WTC11 (cell line): ENCODE measurements at regions not wholly inside any gene's neighbourhood (a gene's known extent, or its start where the extent isn't known, plus 50 kb on each side); places are given as distances from the start of the nearest gene placed in this dataset.

Experiments
- JUN ChIP-seq: sonication (generic); formaldehyde crosslinking; IDR thresholded peaks from 2 replicates; pipeline ENCODE4 v1.8.0; 2023; ENCODE audit warnings: mild to moderate bottlenecking, missing genetic modification reagents
- NR1H2 ChIP-seq: sonication (generic); formaldehyde crosslinking; IDR thresholded peaks from 2 replicates; pipeline ENCODE4 v1.9.0; 2021; ENCODE audit warnings: mild to moderate bottlenecking, moderate library complexity, missing genetic modification reagents
- ZNF219 ChIP-seq: sonication (generic); formaldehyde crosslinking; IDR thresholded peaks from 2 replicates; pipeline ENCODE4 v1.8.0; 2023; ENCODE audit warnings: missing genetic modification reagents, mild to moderate bottlenecking, borderline replicate concordance
- TF ChIP-seq, protein P1 (sequence below): sonication (generic); formaldehyde crosslinking; IDR thresholded peaks from 2 replicates; pipeline ENCODE4 v1.8.0; 2022; ENCODE audit warnings: mild to moderate bottlenecking, missing genetic modification reagents
- TF ChIP-seq, protein P2 (sequence below): sonication (generic); formaldehyde crosslinking; IDR thresholded peaks from 2 replicates; pipeline ENCODE4 v1.8.0; 2023; ENCODE audit warnings: mild to moderate bottlenecking, missing genetic modification reagents
- TF ChIP-seq, protein P3 (sequence below): sonication (generic); formaldehyde crosslinking; IDR thresholded peaks from 2 replicates; pipeline ENCODE4 v1.8.1; 2023; ENCODE audit warnings: mild to moderate bottlenecking, missing genetic modification reagents, borderline replicate concordance
- TF ChIP-seq, protein P4 (sequence below): fragments of 250-450 bp; sonication (Bioruptor Pico); IDR thresholded peaks from 2 replicates; pipeline ENCODE4 v1.9.0; 2021; ENCODE audit warnings: mild to moderate bottlenecking
- TF ChIP-seq, protein P5 (sequence below): fragments of 250-450 bp; sonication (Bioruptor Pico); IDR thresholded peaks from 2 replicates; pipeline ENCODE4 v1.9.0; 2021; ENCODE audit warnings: mild to moderate bottlenecking
- TF ChIP-seq, protein P6 (sequence below): fragments of 250-450 bp; sonication (Bioruptor Pico); IDR thresholded peaks from 2 replicates; pipeline ENCODE4 v1.9.0; 2021; ENCODE audit warnings: mild to moderate bottlenecking, borderline replicate concordance
- TF ChIP-seq, protein P7 (sequence below): sonication (generic); formaldehyde crosslinking; IDR thresholded peaks from 2 replicates; pipeline ENCODE4 v1.8.0; 2022; ENCODE audit warnings: mild to moderate bottlenecking, missing genetic modification reagents

DNA sequence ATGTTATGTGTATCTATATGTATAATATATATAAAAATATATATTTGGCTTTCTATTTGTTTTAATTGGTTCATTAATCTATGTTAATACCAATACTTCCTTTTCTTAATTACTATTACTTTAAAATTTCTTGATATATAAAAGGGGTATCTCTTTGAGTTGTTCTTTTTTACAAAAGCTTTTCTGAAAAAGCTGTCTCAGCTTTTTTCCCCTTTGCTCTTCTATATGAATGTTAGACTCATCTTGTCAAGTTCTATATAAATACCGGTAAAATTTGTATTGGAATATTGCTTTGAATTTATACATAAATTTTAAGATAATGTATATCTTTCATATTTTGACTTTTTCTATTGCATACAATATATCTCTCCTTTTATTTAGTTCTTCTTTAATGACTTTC lies 139.8 kb upstream of the FOXG1 start (continued):
- TF ChIP-seq NR1H2 (CRISPR knock-in tag) (no peak), ZNF219 (CRISPR knock-in tag) (no peak), JUN (no peak)
- TF ChIP-seq, protein P1, sequence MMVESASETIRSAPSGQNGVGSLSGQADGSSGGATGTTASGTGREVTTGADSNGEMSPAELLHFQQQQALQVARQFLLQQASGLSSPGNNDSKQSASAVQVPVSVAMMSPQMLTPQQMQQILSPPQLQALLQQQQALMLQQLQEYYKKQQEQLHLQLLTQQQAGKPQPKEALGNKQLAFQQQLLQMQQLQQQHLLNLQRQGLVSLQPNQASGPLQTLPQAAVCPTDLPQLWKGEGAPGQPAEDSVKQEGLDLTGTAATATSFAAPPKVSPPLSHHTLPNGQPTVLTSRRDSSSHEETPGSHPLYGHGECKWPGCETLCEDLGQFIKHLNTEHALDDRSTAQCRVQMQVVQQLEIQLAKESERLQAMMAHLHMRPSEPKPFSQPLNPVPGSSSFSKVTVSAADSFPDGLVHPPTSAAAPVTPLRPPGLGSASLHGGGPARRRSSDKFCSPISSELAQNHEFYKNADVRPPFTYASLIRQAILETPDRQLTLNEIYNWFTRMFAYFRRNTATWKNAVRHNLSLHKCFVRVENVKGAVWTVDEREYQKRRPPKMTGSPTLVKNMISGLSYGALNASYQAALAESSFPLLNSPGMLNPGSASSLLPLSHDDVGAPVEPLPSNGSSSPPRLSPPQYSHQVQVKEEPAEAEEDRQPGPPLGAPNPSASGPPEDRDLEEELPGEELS (CRISPR knock-in tag), result no peak
- TF ChIP-seq, protein P2, sequence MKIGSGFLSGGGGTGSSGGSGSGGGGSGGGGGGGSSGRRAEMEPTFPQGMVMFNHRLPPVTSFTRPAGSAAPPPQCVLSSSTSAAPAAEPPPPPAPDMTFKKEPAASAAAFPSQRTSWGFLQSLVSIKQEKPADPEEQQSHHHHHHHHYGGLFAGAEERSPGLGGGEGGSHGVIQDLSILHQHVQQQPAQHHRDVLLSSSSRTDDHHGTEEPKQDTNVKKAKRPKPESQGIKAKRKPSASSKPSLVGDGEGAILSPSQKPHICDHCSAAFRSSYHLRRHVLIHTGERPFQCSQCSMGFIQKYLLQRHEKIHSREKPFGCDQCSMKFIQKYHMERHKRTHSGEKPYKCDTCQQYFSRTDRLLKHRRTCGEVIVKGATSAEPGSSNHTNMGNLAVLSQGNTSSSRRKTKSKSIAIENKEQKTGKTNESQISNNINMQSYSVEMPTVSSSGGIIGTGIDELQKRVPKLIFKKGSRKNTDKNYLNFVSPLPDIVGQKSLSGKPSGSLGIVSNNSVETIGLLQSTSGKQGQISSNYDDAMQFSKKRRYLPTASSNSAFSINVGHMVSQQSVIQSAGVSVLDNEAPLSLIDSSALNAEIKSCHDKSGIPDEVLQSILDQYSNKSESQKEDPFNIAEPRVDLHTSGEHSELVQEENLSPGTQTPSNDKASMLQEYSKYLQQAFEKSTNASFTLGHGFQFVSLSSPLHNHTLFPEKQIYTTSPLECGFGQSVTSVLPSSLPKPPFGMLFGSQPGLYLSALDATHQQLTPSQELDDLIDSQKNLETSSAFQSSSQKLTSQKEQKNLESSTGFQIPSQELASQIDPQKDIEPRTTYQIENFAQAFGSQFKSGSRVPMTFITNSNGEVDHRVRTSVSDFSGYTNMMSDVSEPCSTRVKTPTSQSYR, result no peak
- TF ChIP-seq, protein P3, sequence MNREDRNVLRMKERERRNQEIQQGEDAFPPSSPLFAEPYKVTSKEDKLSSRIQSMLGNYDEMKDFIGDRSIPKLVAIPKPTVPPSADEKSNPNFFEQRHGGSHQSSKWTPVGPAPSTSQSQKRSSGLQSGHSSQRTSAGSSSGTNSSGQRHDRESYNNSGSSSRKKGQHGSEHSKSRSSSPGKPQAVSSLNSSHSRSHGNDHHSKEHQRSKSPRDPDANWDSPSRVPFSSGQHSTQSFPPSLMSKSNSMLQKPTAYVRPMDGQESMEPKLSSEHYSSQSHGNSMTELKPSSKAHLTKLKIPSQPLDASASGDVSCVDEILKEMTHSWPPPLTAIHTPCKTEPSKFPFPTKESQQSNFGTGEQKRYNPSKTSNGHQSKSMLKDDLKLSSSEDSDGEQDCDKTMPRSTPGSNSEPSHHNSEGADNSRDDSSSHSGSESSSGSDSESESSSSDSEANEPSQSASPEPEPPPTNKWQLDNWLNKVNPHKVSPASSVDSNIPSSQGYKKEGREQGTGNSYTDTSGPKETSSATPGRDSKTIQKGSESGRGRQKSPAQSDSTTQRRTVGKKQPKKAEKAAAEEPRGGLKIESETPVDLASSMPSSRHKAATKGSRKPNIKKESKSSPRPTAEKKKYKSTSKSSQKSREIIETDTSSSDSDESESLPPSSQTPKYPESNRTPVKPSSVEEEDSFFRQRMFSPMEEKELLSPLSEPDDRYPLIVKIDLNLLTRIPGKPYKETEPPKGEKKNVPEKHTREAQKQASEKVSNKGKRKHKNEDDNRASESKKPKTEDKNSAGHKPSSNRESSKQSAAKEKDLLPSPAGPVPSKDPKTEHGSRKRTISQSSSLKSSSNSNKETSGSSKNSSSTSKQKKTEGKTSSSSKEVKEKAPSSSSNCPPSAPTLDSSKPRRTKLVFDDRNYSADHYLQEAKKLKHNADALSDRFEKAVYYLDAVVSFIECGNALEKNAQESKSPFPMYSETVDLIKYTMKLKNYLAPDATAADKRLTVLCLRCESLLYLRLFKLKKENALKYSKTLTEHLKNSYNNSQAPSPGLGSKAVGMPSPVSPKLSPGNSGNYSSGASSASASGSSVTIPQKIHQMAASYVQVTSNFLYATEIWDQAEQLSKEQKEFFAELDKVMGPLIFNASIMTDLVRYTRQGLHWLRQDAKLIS (CRISPR knock-in tag), result no peak
- TF ChIP-seq, protein P4, sequence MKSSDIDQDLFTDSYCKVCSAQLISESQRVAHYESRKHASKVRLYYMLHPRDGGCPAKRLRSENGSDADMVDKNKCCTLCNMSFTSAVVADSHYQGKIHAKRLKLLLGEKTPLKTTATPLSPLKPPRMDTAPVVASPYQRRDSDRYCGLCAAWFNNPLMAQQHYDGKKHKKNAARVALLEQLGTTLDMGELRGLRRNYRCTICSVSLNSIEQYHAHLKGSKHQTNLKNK, result no peak
- TF ChIP-seq, protein P5, sequence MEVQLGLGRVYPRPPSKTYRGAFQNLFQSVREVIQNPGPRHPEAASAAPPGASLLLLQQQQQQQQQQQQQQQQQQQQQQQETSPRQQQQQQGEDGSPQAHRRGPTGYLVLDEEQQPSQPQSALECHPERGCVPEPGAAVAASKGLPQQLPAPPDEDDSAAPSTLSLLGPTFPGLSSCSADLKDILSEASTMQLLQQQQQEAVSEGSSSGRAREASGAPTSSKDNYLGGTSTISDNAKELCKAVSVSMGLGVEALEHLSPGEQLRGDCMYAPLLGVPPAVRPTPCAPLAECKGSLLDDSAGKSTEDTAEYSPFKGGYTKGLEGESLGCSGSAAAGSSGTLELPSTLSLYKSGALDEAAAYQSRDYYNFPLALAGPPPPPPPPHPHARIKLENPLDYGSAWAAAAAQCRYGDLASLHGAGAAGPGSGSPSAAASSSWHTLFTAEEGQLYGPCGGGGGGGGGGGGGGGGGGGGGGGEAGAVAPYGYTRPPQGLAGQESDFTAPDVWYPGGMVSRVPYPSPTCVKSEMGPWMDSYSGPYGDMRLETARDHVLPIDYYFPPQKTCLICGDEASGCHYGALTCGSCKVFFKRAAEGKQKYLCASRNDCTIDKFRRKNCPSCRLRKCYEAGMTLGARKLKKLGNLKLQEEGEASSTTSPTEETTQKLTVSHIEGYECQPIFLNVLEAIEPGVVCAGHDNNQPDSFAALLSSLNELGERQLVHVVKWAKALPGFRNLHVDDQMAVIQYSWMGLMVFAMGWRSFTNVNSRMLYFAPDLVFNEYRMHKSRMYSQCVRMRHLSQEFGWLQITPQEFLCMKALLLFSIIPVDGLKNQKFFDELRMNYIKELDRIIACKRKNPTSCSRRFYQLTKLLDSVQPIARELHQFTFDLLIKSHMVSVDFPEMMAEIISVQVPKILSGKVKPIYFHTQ (CRISPR knock-in tag), result no peak
- TF ChIP-seq, protein P6, sequence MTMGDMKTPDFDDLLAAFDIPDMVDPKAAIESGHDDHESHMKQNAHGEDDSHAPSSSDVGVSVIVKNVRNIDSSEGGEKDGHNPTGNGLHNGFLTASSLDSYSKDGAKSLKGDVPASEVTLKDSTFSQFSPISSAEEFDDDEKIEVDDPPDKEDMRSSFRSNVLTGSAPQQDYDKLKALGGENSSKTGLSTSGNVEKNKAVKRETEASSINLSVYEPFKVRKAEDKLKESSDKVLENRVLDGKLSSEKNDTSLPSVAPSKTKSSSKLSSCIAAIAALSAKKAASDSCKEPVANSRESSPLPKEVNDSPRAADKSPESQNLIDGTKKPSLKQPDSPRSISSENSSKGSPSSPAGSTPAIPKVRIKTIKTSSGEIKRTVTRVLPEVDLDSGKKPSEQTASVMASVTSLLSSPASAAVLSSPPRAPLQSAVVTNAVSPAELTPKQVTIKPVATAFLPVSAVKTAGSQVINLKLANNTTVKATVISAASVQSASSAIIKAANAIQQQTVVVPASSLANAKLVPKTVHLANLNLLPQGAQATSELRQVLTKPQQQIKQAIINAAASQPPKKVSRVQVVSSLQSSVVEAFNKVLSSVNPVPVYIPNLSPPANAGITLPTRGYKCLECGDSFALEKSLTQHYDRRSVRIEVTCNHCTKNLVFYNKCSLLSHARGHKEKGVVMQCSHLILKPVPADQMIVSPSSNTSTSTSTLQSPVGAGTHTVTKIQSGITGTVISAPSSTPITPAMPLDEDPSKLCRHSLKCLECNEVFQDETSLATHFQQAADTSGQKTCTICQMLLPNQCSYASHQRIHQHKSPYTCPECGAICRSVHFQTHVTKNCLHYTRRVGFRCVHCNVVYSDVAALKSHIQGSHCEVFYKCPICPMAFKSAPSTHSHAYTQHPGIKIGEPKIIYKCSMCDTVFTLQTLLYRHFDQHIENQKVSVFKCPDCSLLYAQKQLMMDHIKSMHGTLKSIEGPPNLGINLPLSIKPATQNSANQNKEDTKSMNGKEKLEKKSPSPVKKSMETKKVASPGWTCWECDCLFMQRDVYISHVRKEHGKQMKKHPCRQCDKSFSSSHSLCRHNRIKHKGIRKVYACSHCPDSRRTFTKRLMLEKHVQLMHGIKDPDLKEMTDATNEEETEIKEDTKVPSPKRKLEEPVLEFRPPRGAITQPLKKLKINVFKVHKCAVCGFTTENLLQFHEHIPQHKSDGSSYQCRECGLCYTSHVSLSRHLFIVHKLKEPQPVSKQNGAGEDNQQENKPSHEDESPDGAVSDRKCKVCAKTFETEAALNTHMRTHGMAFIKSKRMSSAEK (CRISPR knock-in tag), result no peak
- TF ChIP-seq, protein P7, sequence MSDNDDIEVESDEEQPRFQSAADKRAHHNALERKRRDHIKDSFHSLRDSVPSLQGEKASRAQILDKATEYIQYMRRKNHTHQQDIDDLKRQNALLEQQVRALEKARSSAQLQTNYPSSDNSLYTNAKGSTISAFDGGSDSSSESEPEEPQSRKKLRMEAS (CRISPR knock-in tag), result no peak
